Kidney (tissue), 13 donors: ENCODE measurements at regions not wholly inside any gene's neighbourhood (a gene's known extent, or its start where the extent isn't known, plus 50 kb on each side); places are given as distances from the start of the nearest gene placed in this dataset.

Experiments used
- DNase-seq, 5 donors: peaks; one replicate each; pipeline ENCODE4 v3.0.0-alpha.2; 2013 to 2020
- FAIRE-seq: peaks from 2 replicates; lab custom pipeline; 2012; peaks lifted over from hg19 to GRCh38; lab: Jason Lieb, UNC
- H3K27ac ChIP-seq, 2 donors: one replicate each; pipeline ENCODE4 v1.7.0; 2013; ENCODE audit warnings: low read depth in 2 of 2, low read length in 2 of 2, inconsistent platforms in 1 of 2
- H3K27me3 ChIP-seq: one replicate; pipeline ENCODE4 v1.7.1; 2013; ENCODE audit warnings: low read length, inconsistent platforms; ENCODE audit not compliant: control insufficient read depth, insufficient read depth
- H3K36me3 ChIP-seq, 3 donors: one replicate each; pipeline versions ENCODE4 v1.7.0 to v1.7.1; 2013; ENCODE audit warnings: low read length in 3 of 3, control low read depth in 1 of 3, inconsistent platforms in 1 of 3; ENCODE audit not compliant: insufficient read depth in 3 of 3, control insufficient read depth in 2 of 3
- H3K4me1 ChIP-seq, 3 donors: one replicate each; pipeline versions ENCODE4 v1.7.0 to v1.7.1; 2013; ENCODE audit warnings: low read length in 3 of 3, inconsistent platforms in 1 of 3, low read depth in 1 of 3; ENCODE audit not compliant: control insufficient read depth in 2 of 3, insufficient read depth in 2 of 3
- H3K4me3 ChIP-seq, 3 donors: one replicate each; pipeline versions ENCODE4 v1.7.0 to v1.8.1; 2013; ENCODE audit warnings: low read length in 3 of 3, control low read depth in 1 of 3, inconsistent platforms in 1 of 3
- H3K9ac ChIP-seq, 3 donors: one replicate each; pipeline versions ENCODE4 v1.7.0 to v1.7.1; 2013; ENCODE audit warnings: low read length in 3 of 3, control low read depth in 1 of 3, inconsistent platforms in 1 of 3
- H3K9me3 ChIP-seq, 3 donors: one replicate each; pipeline versions ENCODE4 v1.7.0 to v1.7.1; 2013; ENCODE audit warnings: low read length in 3 of 3, control low read depth in 1 of 3, inconsistent platforms in 1 of 3; ENCODE audit not compliant: control insufficient read depth in 2 of 3, insufficient read depth in 1 of 3
- intact Hi-C: fragments of 100-400 bp; cut with DNase I; formaldehyde crosslinking; loops from one replicate; pipeline ENCODE4 v1.11.1; 2022
- TF ChIP-seq, protein P1 (sequence below): IDR thresholded peaks from 3 replicates; pipeline ENCODE4 v1.5.1; 2012; ENCODE audit warnings: mild to moderate bottlenecking, moderate library complexity, borderline replicate concordance; ENCODE audit not compliant: insufficient read depth; ENCODE audit errors: extremely low read depth
- donor health status: control.
- donor health status: control.
- donor health status: control.
- donor health status: control.
- donor health status: control.
- donor health status: DM: yes; HTN: yes; CAD: no.
- donor health status: Normal renal cell carcinoma (clear cell type).

DNA sequence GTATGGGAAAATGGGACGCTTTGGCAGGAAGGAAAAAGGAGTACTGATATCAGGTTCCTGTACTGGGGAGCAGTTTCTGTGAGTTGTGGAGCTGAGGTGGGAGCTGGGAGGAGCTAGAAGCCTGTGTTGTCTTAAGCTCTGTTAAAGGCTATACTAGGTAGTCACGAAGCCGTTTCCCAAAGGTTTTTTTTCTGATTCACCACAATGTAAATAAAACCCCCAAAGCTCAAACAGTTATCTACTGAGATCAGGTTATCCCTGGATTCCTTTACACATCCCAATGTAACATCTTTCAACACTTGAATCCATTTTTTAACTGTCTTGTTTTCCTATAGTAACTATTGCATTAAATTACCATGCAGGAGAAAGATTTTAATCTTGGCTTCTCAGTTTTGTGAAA, 297.4 kb upstream of the SFRP2 start:
- FAIRE-seq (no peak), DNase-seq (peak in 1 of 5 donors; percentile 7)
- Histone ChIP-seq H3K36me3 (no peaks in the 10 kb centered on the region), H3K9me3 (no peaks in the 10 kb centered on the region), H3K27me3 (no peaks in the 10 kb centered on the region), H3K27ac (no peak overlapping the region), H3K9ac (no peak overlapping the region), H3K4me1 (no peaks in the 10 kb centered on the region), H3K4me3 (no peak overlapping the region)
- TF ChIP-seq, protein P1, sequence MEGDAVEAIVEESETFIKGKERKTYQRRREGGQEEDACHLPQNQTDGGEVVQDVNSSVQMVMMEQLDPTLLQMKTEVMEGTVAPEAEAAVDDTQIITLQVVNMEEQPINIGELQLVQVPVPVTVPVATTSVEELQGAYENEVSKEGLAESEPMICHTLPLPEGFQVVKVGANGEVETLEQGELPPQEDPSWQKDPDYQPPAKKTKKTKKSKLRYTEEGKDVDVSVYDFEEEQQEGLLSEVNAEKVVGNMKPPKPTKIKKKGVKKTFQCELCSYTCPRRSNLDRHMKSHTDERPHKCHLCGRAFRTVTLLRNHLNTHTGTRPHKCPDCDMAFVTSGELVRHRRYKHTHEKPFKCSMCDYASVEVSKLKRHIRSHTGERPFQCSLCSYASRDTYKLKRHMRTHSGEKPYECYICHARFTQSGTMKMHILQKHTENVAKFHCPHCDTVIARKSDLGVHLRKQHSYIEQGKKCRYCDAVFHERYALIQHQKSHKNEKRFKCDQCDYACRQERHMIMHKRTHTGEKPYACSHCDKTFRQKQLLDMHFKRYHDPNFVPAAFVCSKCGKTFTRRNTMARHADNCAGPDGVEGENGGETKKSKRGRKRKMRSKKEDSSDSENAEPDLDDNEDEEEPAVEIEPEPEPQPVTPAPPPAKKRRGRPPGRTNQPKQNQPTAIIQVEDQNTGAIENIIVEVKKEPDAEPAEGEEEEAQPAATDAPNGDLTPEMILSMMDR, result no peak
- intact Hi-C loops, result no loop called here

DNA sequence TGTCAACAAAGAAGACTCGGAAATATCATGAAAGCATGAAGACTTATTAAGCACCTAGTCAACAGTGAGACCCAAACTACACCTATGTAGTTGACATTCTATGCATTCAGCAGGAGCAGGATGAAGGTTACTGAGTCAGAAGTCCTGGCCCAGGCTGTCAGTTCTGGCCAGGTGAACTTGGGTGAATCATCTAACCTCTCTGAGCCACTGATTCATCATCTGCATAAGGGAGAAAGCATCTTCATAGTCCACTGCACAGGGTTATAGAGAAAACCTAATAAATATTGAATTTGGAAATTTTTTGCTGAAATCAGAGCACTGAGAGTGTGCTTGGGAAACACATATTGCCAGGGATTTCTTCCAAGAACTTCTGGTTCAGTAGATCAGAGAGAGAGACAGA, 296.0 kb upstream of the SFRP2 start:
- H3K36me3 ChIP-seq, result no peaks in the 10 kb centered on the region
- no peaks in the 10 kb centered on the region for H3K4me1 ChIP-seq
- no peak overlapping the region for H3K9ac ChIP-seq
- FAIRE-seq (no peak), DNase-seq (no peak)
- H3K4me3 ChIP-seq, result no peak overlapping the region
- intact Hi-C loops, result no loop called here
- H3K27ac ChIP-seq, result no peak overlapping the region
- H3K27me3 ChIP-seq, result no peaks in the 10 kb centered on the region
- H3K9me3 ChIP-seq, result no peaks in the 10 kb centered on the region
- TF ChIP-seq, protein P1, result no peak

DNA sequence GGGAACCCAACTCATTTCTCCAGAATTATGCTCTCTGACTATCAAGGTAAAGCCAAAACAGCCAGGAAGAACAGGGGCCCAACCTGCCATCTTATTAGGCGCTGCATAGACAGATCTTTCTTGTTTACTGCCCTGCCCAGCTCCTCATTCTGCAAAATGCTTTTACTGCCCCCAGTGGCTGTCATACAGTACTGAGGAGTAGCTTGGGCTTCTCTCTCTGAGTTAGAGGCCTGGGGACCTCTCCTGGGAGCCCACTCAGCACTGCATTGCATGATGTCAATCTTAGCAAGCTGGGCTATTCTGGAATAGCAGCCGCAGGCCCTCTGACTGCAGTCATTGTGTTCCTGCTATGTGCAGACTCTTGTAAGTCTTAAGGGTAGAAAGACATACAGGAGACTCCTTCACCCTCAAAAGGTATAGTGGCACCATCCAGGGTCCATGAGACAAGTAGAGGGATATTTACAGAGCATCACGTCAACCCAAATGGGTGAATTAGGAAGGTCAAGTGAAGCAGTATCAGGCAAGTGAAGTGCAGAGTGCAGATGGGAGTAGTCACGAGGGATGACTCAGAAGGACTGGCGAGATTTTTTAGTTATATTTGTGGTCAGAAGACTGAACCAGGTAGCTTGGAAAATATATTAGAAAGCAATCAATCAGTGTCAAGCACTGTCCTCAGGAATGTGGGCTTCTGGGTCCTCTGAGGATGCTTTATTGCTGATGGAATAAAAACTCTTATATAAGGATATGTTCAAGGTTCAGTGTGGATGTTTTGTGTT, 294.1 kb upstream of the SFRP2 start:
- no peaks in the 10 kb centered on the region for H3K27me3 ChIP-seq
- H3K4me3 ChIP-seq, result no peak overlapping the region
- no peaks in the 10 kb centered on the region for H3K36me3 ChIP-seq
- H3K9ac ChIP-seq, result no peak overlapping the region
- no peaks in the 10 kb centered on the region for H3K9me3 ChIP-seq
- TF ChIP-seq, protein P1, result no peak
- intact Hi-C loops, result no loop called here
- FAIRE-seq, result no peak
- H3K27ac ChIP-seq, result no peak overlapping the region
- H3K4me1 ChIP-seq, result no peaks in the 10 kb centered on the region
- DNase-seq, result peak in 4 of 5 donors; percentile 2 to 33 (median 20)
